ENCODE measurements at regions not wholly inside any gene's neighbourhood (a gene's known extent, or its start where the extent isn't known, plus 50 kb on each side); places are given as distances from the start of the nearest gene placed in this dataset.

- TF ChIP-seq YY1 (IDR thresholded peaks at IDR 0.05; ENCODE audit: insufficient read depth, insufficient read length) (no peak), ZNF274 (IDR thresholded peaks at IDR 0.05; ENCODE audit: low read depth, low read length) (no peak)
Observed at GRCh38 chr12:46459861-46460545, 87.4 kb upstream of the SLC38A2 start.

Measured in NT2/D1 (cell line).